Progenitor cell of endocrine pancreas (in vitro differentiated cells): ENCODE measurements at regions not wholly inside any gene's neighbourhood (a gene's known extent, or its start where the extent isn't known, plus 50 kb on each side); places are given as distances from the start of the nearest gene placed in this dataset.

Experiments used
- DNase-seq: peaks from one replicate; pipeline ENCODE4 v3.0.0; 2021; ENCODE audit warnings: low spot score; ENCODE audit not compliant: unreplicated experiment
- H3K27ac Mint-ChIP-seq: 2 replicates; pipeline ENCODE4 v1.8.0; 2021; ENCODE audit warnings: mild to moderate bottlenecking, moderate library complexity, mixed read lengths
- H3K27me3 Mint-ChIP-seq: 2 replicates; pipeline ENCODE4 v1.8.0; 2021; ENCODE audit warnings: mixed read lengths
- H3K36me3 Mint-ChIP-seq: 2 replicates; pipeline ENCODE4 v1.8.0; 2022; ENCODE audit warnings: mixed read lengths; ENCODE audit not compliant: insufficient read depth
- H3K4me1 Mint-ChIP-seq: 2 replicates; pipeline ENCODE4 v1.8.0; 2021; ENCODE audit warnings: low read depth, mixed read lengths
- H3K4me3 Mint-ChIP-seq: 2 replicates; pipeline ENCODE4 v1.8.0; 2021; ENCODE audit warnings: low read depth, mild to moderate bottlenecking, moderate library complexity, mixed read lengths
- H3K9me3 Mint-ChIP-seq: 2 replicates; pipeline ENCODE4 v1.8.0; 2021; ENCODE audit warnings: low read depth, mixed read lengths
- TF ChIP-seq, protein P1 (sequence below): fragments of 200-600 bp; sonication (generic); IDR thresholded peaks from one replicate; pipeline ENCODE4 v1.5.0; 2021; ENCODE audit warnings: antibody characterized with exemption, mild to moderate bottlenecking; ENCODE audit not compliant: unreplicated experiment

DNA sequence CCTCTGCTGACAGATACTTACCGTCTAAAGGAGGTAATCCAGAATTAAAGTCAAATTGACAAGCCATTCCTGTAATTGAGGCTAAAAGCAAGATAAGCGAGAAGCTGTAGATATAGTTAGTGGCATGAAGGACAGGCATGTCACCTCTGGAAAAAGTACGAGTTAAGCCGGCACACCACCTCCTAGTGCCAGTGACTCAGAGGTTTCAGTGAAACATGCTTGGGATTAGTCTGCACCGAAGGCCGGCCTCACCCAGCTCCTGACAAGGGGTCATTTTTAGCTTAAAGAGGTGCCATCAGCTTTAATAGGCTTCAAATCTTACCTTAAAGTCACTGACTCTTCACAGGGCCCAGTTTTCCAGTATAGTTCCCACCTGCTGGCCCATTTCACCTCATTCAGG is 838.0 kb downstream of the UQCRFS1 start:
- Mint-ChIP-seq H3K27ac (no peak overlapping the region), H3K4me3 (no peak overlapping the region), H3K4me1 (no peaks in the 10 kb centered on the region), H3K36me3 (no peaks in the 10 kb centered on the region), H3K9me3 (no peaks in the 10 kb centered on the region), H3K27me3 (peaks cover 32% of the 10 kb centered on the region)
- TF ChIP-seq, protein P1, sequence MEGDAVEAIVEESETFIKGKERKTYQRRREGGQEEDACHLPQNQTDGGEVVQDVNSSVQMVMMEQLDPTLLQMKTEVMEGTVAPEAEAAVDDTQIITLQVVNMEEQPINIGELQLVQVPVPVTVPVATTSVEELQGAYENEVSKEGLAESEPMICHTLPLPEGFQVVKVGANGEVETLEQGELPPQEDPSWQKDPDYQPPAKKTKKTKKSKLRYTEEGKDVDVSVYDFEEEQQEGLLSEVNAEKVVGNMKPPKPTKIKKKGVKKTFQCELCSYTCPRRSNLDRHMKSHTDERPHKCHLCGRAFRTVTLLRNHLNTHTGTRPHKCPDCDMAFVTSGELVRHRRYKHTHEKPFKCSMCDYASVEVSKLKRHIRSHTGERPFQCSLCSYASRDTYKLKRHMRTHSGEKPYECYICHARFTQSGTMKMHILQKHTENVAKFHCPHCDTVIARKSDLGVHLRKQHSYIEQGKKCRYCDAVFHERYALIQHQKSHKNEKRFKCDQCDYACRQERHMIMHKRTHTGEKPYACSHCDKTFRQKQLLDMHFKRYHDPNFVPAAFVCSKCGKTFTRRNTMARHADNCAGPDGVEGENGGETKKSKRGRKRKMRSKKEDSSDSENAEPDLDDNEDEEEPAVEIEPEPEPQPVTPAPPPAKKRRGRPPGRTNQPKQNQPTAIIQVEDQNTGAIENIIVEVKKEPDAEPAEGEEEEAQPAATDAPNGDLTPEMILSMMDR = no peak
- no peak for DNase-seq

DNA sequence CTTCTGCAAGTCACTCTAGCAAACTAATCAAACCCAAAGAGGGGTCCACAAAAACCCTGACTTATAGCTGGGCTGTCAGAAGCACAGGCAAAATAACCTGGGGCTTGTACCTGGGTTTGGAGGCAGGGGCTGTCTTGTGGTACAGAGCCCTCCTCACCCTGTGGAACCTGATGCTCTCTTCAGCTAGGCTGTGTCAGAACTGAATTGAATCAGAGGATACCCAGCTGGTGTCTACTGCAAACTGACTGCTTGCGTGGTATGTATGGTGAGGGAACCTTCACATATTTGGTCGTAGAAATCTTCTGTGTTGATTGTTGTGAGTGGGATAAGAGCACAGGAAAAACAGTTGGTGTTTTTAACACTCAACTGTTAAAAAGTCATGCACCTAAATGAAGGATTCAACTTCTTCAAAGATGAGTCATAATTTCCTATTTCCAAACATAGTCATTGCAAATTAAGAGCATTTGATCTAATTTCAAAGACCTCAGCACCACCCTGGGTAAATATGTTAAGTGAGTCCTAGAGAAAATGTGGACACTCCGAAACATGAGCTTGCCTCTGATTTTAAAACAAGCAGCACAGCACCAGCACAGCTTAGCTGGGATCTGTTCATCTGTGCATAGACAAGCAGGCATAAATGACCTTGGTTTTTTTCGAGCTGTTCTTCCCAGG is 840.2 kb downstream of the UQCRFS1 start:
- H3K27ac Mint-ChIP-seq = no peak overlapping the region
- DNase-seq = no peak
- no peaks in the 10 kb centered on the region for H3K36me3 Mint-ChIP-seq
- peaks cover 38% of the 10 kb centered on the region for H3K27me3 Mint-ChIP-seq
- no peaks in the 10 kb centered on the region for H3K4me1 Mint-ChIP-seq
- H3K9me3 Mint-ChIP-seq = no peaks in the 10 kb centered on the region
- H3K4me3 Mint-ChIP-seq = no peak overlapping the region
- TF ChIP-seq, protein P1 = no peak

DNA sequence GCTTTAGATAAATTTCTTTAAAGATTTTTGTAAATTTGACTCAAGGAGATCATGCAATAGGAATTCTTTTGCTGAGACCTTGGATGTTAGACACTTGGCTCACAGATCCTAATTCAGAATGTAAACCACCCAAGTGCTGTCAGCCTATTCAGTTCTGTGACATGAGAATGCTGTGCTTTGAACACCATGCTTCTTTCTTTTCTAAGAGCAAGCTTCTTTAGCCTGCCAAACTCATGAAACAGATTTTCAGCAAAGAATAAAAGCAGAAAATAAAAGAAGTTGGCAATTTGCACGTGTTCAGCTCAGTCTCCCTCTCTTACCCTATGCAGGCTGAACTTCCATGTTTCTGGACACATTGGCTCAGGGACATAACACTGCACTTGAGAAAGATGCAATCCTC is 845.8 kb downstream of the UQCRFS1 start:
- H3K27ac Mint-ChIP-seq = no peak overlapping the region
- H3K9me3 Mint-ChIP-seq = no peaks in the 10 kb centered on the region
- TF ChIP-seq, protein P1 = no peak
- H3K36me3 Mint-ChIP-seq = no peaks in the 10 kb centered on the region
- H3K27me3 Mint-ChIP-seq = peaks cover 58% of the 10 kb centered on the region
- no peak overlapping the region for H3K4me3 Mint-ChIP-seq
- H3K4me1 Mint-ChIP-seq = no peaks in the 10 kb centered on the region
- no peak for DNase-seq

GRCh38 chr19:28363254-28363653 is 849.7 kb downstream of the UQCRFS1 start:
- H3K4me3 Mint-ChIP-seq = no peak overlapping the region
- TF ChIP-seq, protein P1 = no peak
- peaks cover 58% of the 10 kb centered on the region for H3K27me3 Mint-ChIP-seq
- no peak for DNase-seq
- no peaks in the 10 kb centered on the region for H3K9me3 Mint-ChIP-seq
- no peak overlapping the region for H3K27ac Mint-ChIP-seq
- no peaks in the 10 kb centered on the region for H3K36me3 Mint-ChIP-seq
- H3K4me1 Mint-ChIP-seq = no peaks in the 10 kb centered on the region

- Mint-ChIP-seq H3K27ac (no peak overlapping the region), H3K9me3 (peaks cover 4% of the 10 kb centered on the region), H3K36me3 (no peaks in the 10 kb centered on the region), H3K4me3 (no peak overlapping the region), H3K4me1 (no peaks in the 10 kb centered on the region), H3K27me3 (peaks cover 60% of the 10 kb centered on the region)
- TF ChIP-seq, protein P1 = no peak
- no peak for DNase-seq
These were observed 853.2 kb downstream of the UQCRFS1 start for GRCh38 chr19:28359431-28360414.
